ENCODE measurements at regions not wholly inside any gene's neighbourhood (a gene's known extent, or its start where the extent isn't known, plus 50 kb on each side); places are given as distances from the start of the nearest gene placed in this dataset.

- Mint-ChIP-seq H3K4me1 (ENCODE audit: low read depth) (no peaks in the 10 kb centered on the region), H3K4me3 (no peak overlapping the region), H3K27me3 (no peaks in the 10 kb centered on the region), H3K9me3 (no peaks in the 10 kb centered on the region), H3K36me3 (ENCODE audit: low read depth) (no peaks in the 10 kb centered on the region), H3K27ac (no peak overlapping the region)
- CTCF ChIA-PET: no interaction called here
- POLR2A ChIA-PET: no interaction called here
- intact Hi-C loops (cut with micrococcal nuclease): no loop called here
- no peak for ATAC-seq
- TF ChIP-seq CTCF (IDR thresholded peaks at IDR 0.05): no peak
- DNase-seq: no peak
Measured at GRCh38 chr3:26064297-26064696, 274.4 kb downstream of the OXSM start.

- H3K27ac Mint-ChIP-seq: no peak overlapping the region
- CTCF ChIA-PET: no interaction called here
- DNase-seq: no peak
Measured at GRCh38 chr3:26068890-26069289, 279.0 kb downstream of the OXSM start.

GRCh38 chr3:26070854-26071253 is 281.0 kb downstream of the OXSM start:
- H3K9me3 Mint-ChIP-seq: no peaks in the 10 kb centered on the region
- H3K27me3 Mint-ChIP-seq: no peaks in the 10 kb centered on the region
- CTCF ChIA-PET: no interaction called here
- DNase-seq: no peak
- no peaks in the 10 kb centered on the region for H3K4me1 Mint-ChIP-seq (ENCODE audit: low read depth)
- POLR2A ChIA-PET: no interaction called here
- H3K27ac Mint-ChIP-seq: no peak overlapping the region
- TF ChIP-seq CTCF (IDR thresholded peaks at IDR 0.05): no peak
- intact Hi-C loops (cut with micrococcal nuclease): no loop called here
- no peak for ATAC-seq
- no peak overlapping the region for H3K4me3 Mint-ChIP-seq
- H3K36me3 Mint-ChIP-seq (ENCODE audit: low read depth): no peaks in the 10 kb centered on the region

More at GRCh38 chr3:26068890-26069289, 279.0 kb downstream of the OXSM start:
- Mint-ChIP-seq H3K4me1 (ENCODE audit: low read depth) (no peaks in the 10 kb centered on the region), H3K36me3 (ENCODE audit: low read depth) (no peaks in the 10 kb centered on the region), H3K4me3 (no peak overlapping the region), H3K27me3 (no peaks in the 10 kb centered on the region), H3K9me3 (no peaks in the 10 kb centered on the region)
- no peak for TF ChIP-seq CTCF (IDR thresholded peaks at IDR 0.05)
- POLR2A ChIA-PET: no interaction called here
- no peak for ATAC-seq
- intact Hi-C loops (cut with micrococcal nuclease): no loop called here

- Mint-ChIP-seq H3K4me1 (ENCODE audit: low read depth) (no peaks in the 10 kb centered on the region), H3K27ac (no peak overlapping the region), H3K9me3 (no peaks in the 10 kb centered on the region), H3K36me3 (ENCODE audit: low read depth) (no peaks in the 10 kb centered on the region), H3K27me3 (no peaks in the 10 kb centered on the region), H3K4me3 (no peak overlapping the region)
- intact Hi-C loops (cut with micrococcal nuclease): no loop called here
- ATAC-seq: no peak
- ChIA-PET POLR2A (no interaction called here), CTCF (no interaction called here)
- TF ChIP-seq CTCF (IDR thresholded peaks at IDR 0.05): no peak
- DNase-seq: no peak
Measured at GRCh38 chr3:26074080-26074479, 284.2 kb downstream of the OXSM start.

- Mint-ChIP-seq H3K9me3 (no peaks in the 10 kb centered on the region), H3K4me1 (ENCODE audit: low read depth) (no peaks in the 10 kb centered on the region), H3K4me3 (no peak overlapping the region), H3K27ac (no peak overlapping the region), H3K27me3 (no peaks in the 10 kb centered on the region), H3K36me3 (ENCODE audit: low read depth) (no peaks in the 10 kb centered on the region)
- no peak for TF ChIP-seq CTCF (IDR thresholded peaks at IDR 0.05)
- intact Hi-C loops (cut with micrococcal nuclease): no loop called here
- POLR2A ChIA-PET: no interaction called here
- DNase-seq (no peak), ATAC-seq (no peak)
- CTCF ChIA-PET: no interaction called here
Measured at GRCh38 chr3:26078539-26078938, 288.6 kb downstream of the OXSM start.

Data from activated CD8-positive, alpha-beta T cell treated with anti-CD3 and anti-CD28 coated beads for 36 hours (primary cell).